HFF-Myc (cell line): ENCODE measurements at regions not wholly inside any gene's neighbourhood (a gene's known extent, or its start where the extent isn't known, plus 50 kb on each side); places are given as distances from the start of the nearest gene placed in this dataset.

Experiments used
- DNase-seq: peaks from one replicate; pipeline ENCODE4 v3.0.0-alpha.2; 2011; ENCODE audit warnings: low read depth; ENCODE audit errors: extremely low read depth
- H3K4me3 ChIP-seq: replicated peaks from 2 replicates; pipeline ENCODE4 v1.5.1; 2011; ENCODE audit warnings: low read depth, mild to moderate bottlenecking, control low read depth, low read length
- CTCF ChIP-seq: IDR thresholded peaks from 2 replicates; pipeline ENCODE4 v1.5.1; 2012; ENCODE audit warnings: mild to moderate bottlenecking, low read depth, low read length, control low read depth; ENCODE audit errors: missing control alignments

- TF ChIP-seq CTCF, result no peak
- no peak for DNase-seq
Measured at GRCh38 chr2:14018620-14019019, 613.9 kb upstream of the LRATD1 start.

GRCh38 chr2:14023558-14023957 lies 609.0 kb upstream of the LRATD1 start:
- TF ChIP-seq CTCF, result no peak
- no peak overlapping the region for H3K4me3 ChIP-seq
- no peak for DNase-seq

More at GRCh38 chr2:14018620-14019019, 613.9 kb upstream of the LRATD1 start:
- no peak overlapping the region for H3K4me3 ChIP-seq

- no peak for TF ChIP-seq CTCF
- no peak for DNase-seq
Measured at GRCh38 chr2:14039134-14039533, 593.4 kb upstream of the LRATD1 start.

GRCh38 chr2:14047491-14047890 lies 585.0 kb upstream of the LRATD1 start:
- DNase-seq, result no peak
- H3K4me3 ChIP-seq, result no peak overlapping the region
- TF ChIP-seq CTCF, result no peak

More at GRCh38 chr2:14039134-14039533, 593.4 kb upstream of the LRATD1 start:
- H3K4me3 ChIP-seq, result no peak overlapping the region

- no peak for TF ChIP-seq CTCF
- no peak for DNase-seq
- H3K4me3 ChIP-seq, result no peak overlapping the region
Measured at GRCh38 chr2:14051401-14051800, 581.1 kb upstream of the LRATD1 start.

GRCh38 chr2:14053105-14053504 lies 579.4 kb upstream of the LRATD1 start:
- no peak overlapping the region for H3K4me3 ChIP-seq
- TF ChIP-seq CTCF, result no peak
- DNase-seq, result no peak

- DNase-seq, result no peak
- H3K4me3 ChIP-seq, result no peak overlapping the region
- no peak for TF ChIP-seq CTCF
Measured at GRCh38 chr2:14064346-14064745, 568.2 kb upstream of the LRATD1 start.
